Sigmoid colon (tissue), 6 donors: ENCODE measurements at regions not wholly inside any gene's neighbourhood (a gene's known extent, or its start where the extent isn't known, plus 50 kb on each side); places are given as distances from the start of the nearest gene placed in this dataset.
A peak's percentile ranks its signal among the peaks of the same experiment; 100 is the strongest.

ENCODE experiments used
- DNase-seq: peaks from one replicate; pipeline ENCODE4 v3.0.0-alpha.2; 2019
- H3K27ac ChIP-seq, 4 donors: fragments of 200-600 bp; sonication (generic); one replicate each; pipeline ENCODE4 v1.5.1; 2016 to 2019; ENCODE audit warnings: mild to moderate bottlenecking in 1 of 4
- H3K27me3 ChIP-seq, 3 donors: fragments of 200-600 bp; sonication (generic); one replicate each; pipeline ENCODE4 v1.5.1; 2019; ENCODE audit warnings: mild to moderate bottlenecking in 1 of 3
- H3K36me3 ChIP-seq, 4 donors: fragments of 200-600 bp; sonication (generic); one replicate each; pipeline ENCODE4 v1.5.1; 2016 to 2019
- H3K4me1 ChIP-seq, 4 donors: fragments of 200-600 bp; sonication (generic); one replicate each; pipeline ENCODE4 v1.5.1; 2017 to 2019
- H3K4me3 ChIP-seq, 4 donors: fragments of 200-600 bp; sonication (generic); one replicate each; pipeline ENCODE4 v1.5.1; 2017 to 2019; ENCODE audit warnings: mild to moderate bottlenecking in 2 of 4, moderate library complexity in 1 of 4
- H3K9me3 ChIP-seq, 4 donors: fragments of 200-600 bp in 3 of 4; sonication (generic) in 3 of 4; one replicate each; pipeline versions ENCODE4 v1.5.1 to v1.6.1; 2013 to 2019
- EP300 ChIP-seq, 4 donors: sonication (generic); formaldehyde crosslinking; IDR thresholded peaks; one replicate each; pipeline ENCODE4 v1.6.1; 2017; ENCODE audit warnings: antibody characterized with exemption in 4 of 4
- POLR2A ChIP-seq, 2 donors: fragments of 450-650 bp; IDR thresholded peaks; one replicate each; pipeline ENCODE4 v1.6.1; 2016; ENCODE audit warnings: antibody characterized with exemption in 2 of 2, mild to moderate bottlenecking in 2 of 2, moderate library complexity in 2 of 2
- POLR2AphosphoS5 ChIP-seq, 4 donors: sonication (generic); formaldehyde crosslinking; IDR thresholded peaks; one replicate each; pipeline ENCODE4 v1.6.1; 2017; ENCODE audit warnings: antibody characterized with exemption in 4 of 4
- WGBS, 2 donors: extraction: QIAGEN DNeasy Blood & Tissue Kit; methylation state at CpG; one replicate each; pipeline ENCODE4 v1.1.7; 2013; 5-methylcytosine and 5-hydroxymethylcytosine counted together
- intact Hi-C: fragments of 100-400 bp; cut with DNase I; formaldehyde crosslinking; loops from one replicate; pipeline ENCODE4 v1.15.1; 2023
- TF ChIP-seq, protein P1 (sequence below), 4 experiments: fragments of 450-650 bp in 3 of 4; fragments of 200-600 bp in 1 of 4; IDR thresholded peaks; one replicate each; pipeline ENCODE4 v1.5.1; 2016 to 2019; ENCODE audit warnings: antibody characterized with exemption in 4 of 4, mild to moderate bottlenecking in 3 of 4, moderate library complexity in 2 of 4
- donor health status: healthy with polysubstance abuse.
- donor health status: healthy.

GRCh38 chr12:92324849-92325500 lies 179.3 kb upstream of the BTG1 start:
- WGBS, 2 donors: 86 to 91% methylated on average over 3 of the region's 3 CpGs
- no peak for DNase-seq
- TF ChIP-seq POLR2A (IDR thresholded peaks at IDR 0.05) (no peak), EP300 (IDR thresholded peaks at IDR 0.05) (no peak), POLR2AphosphoS5 (IDR thresholded peaks at IDR 0.05) (no peak)
- TF ChIP-seq, protein P1, sequence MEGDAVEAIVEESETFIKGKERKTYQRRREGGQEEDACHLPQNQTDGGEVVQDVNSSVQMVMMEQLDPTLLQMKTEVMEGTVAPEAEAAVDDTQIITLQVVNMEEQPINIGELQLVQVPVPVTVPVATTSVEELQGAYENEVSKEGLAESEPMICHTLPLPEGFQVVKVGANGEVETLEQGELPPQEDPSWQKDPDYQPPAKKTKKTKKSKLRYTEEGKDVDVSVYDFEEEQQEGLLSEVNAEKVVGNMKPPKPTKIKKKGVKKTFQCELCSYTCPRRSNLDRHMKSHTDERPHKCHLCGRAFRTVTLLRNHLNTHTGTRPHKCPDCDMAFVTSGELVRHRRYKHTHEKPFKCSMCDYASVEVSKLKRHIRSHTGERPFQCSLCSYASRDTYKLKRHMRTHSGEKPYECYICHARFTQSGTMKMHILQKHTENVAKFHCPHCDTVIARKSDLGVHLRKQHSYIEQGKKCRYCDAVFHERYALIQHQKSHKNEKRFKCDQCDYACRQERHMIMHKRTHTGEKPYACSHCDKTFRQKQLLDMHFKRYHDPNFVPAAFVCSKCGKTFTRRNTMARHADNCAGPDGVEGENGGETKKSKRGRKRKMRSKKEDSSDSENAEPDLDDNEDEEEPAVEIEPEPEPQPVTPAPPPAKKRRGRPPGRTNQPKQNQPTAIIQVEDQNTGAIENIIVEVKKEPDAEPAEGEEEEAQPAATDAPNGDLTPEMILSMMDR (IDR thresholded peaks at IDR 0.05): no peak
- no peaks in the 10 kb centered on the region for H3K27me3 ChIP-seq
- intact Hi-C loops: no loop called here
- no peak overlapping the region for H3K4me3 ChIP-seq
- H3K36me3 ChIP-seq: no peaks in the 10 kb centered on the region
- no peaks in the 10 kb centered on the region for H3K4me1 ChIP-seq
- no peak overlapping the region for H3K27ac ChIP-seq
- peaks cover 0 to 4% (median 0%) of the 10 kb centered on the region in 4 donors for H3K9me3 ChIP-seq

DNA sequence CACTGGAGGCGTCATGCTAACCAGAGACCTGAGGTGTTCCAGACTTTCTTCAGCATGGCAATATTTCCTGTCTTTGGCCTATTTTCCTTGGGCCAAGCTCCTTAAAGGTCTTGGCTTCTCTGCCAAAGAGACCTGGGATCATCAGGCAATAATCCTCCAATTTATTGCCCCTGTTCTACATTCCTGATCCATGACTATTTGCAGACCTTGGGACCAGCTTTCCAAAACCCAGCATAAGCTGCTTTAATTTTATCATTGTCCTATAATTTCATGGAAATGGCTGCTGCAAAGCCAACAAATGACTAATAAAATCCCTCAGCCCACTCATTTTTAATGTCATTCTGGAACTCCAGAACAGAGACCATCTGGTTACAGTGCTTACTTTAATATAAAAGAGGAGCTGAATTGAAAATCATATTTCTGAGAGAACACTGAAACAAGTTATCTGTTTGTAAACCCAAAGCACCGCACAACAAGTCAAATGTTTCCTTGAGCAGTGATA lies 166.9 kb upstream of the BTG1 start:
- Histone ChIP-seq H3K36me3 (no peaks in the 10 kb centered on the region), H3K9me3 (no peaks in the 10 kb centered on the region), H3K4me1 (peaks cover 0 to 9% (median 6%) of the 10 kb centered on the region in 4 donors), H3K27me3 (no peaks in the 10 kb centered on the region), H3K4me3 (no peak overlapping the region), H3K27ac (peak overlapping the region in 1 of 4 donors; percentile 17)
- no peak for DNase-seq
- no peak for TF ChIP-seq POLR2A (IDR thresholded peaks at IDR 0.05)
- peak in 2 of 4 donors; percentile 19 for TF ChIP-seq POLR2AphosphoS5 (IDR thresholded peaks at IDR 0.05)
- no peak for TF ChIP-seq EP300 (IDR thresholded peaks at IDR 0.05)
- WGBS, 2 donors: 87 to 95% methylated on average over 2 of the region's 2 CpGs
- intact Hi-C loops: no loop called here

GRCh38 chr12:92304371-92305055 lies 158.9 kb upstream of the BTG1 start:
- TF ChIP-seq EP300 (IDR thresholded peaks at IDR 0.05) (no peak), POLR2AphosphoS5 (IDR thresholded peaks at IDR 0.05) (no peak), POLR2A (IDR thresholded peaks at IDR 0.05) (no peak)
- TF ChIP-seq, protein P1 (IDR thresholded peaks at IDR 0.05): no peak
- no peaks in the 10 kb centered on the region for H3K36me3 ChIP-seq
- H3K4me3 ChIP-seq: no peak overlapping the region
- H3K9me3 ChIP-seq: peaks cover 0 to 2% (median 0%) of the 10 kb centered on the region in 4 donors
- intact Hi-C loops: no loop called here
- H3K27me3 ChIP-seq: no peaks in the 10 kb centered on the region
- no peaks in the 10 kb centered on the region for H3K4me1 ChIP-seq
- no peak for DNase-seq
- peak overlapping the region in 1 of 4 donors; percentile 1 for H3K27ac ChIP-seq
- 74 to 77% methylated on average over 5 of the region's 5 CpGs for WGBS, 2 donors

GRCh38 chr12:92302041-92302829 lies 156.6 kb upstream of the BTG1 start:
- Histone ChIP-seq H3K36me3 (no peaks in the 10 kb centered on the region), H3K27me3 (no peaks in the 10 kb centered on the region), H3K9me3 (peaks cover 0 to 2% (median 0%) of the 10 kb centered on the region in 4 donors), H3K27ac (no peak overlapping the region), H3K4me1 (no peaks in the 10 kb centered on the region), H3K4me3 (no peak overlapping the region)
- DNase-seq: no peak
- no peak for TF ChIP-seq POLR2AphosphoS5 (IDR thresholded peaks at IDR 0.05)
- TF ChIP-seq, protein P1 (IDR thresholded peaks at IDR 0.05): no peak
- no peak for TF ChIP-seq EP300 (IDR thresholded peaks at IDR 0.05)
- TF ChIP-seq POLR2A (IDR thresholded peaks at IDR 0.05): no peak
- 98% methylated on average over 4 of the region's 4 CpGs for WGBS, 2 donors
- intact Hi-C loops: no loop called here

- WGBS, 2 donors: 96 to 100% methylated on average over 1 of the region's 1 CpG
- intact Hi-C loops: no loop called here
Observed at GRCh38 chr12:92301356-92301755, 155.7 kb upstream of the BTG1 start.

More at GRCh38 chr12:92301356-92301755, 155.7 kb upstream of the BTG1 start:
- no peak for DNase-seq
- Histone ChIP-seq H3K4me3 (no peak overlapping the region), H3K27ac (no peak overlapping the region), H3K9me3 (peaks cover 0 to 2% (median 0%) of the 10 kb centered on the region in 4 donors), H3K27me3 (no peaks in the 10 kb centered on the region), H3K4me1 (no peaks in the 10 kb centered on the region), H3K36me3 (no peaks in the 10 kb centered on the region)
- TF ChIP-seq POLR2AphosphoS5 (IDR thresholded peaks at IDR 0.05): no peak
- TF ChIP-seq POLR2A (IDR thresholded peaks at IDR 0.05): no peak
- TF ChIP-seq, protein P1 (IDR thresholded peaks at IDR 0.05): no peak
- no peak for TF ChIP-seq EP300 (IDR thresholded peaks at IDR 0.05)
